HUDEP-2 (cell line): ENCODE measurements at regions not wholly inside any gene's neighbourhood (a gene's known extent, or its start where the extent isn't known, plus 50 kb on each side); places are given as distances from the start of the nearest gene placed in this dataset.

ENCODE experiments used
- DNase-seq, 76 experiments: peaks; one replicate each; lab custom pipeline; 2025; ENCODE audit not compliant: unreplicated experiment in 76 of 76; lab: John Stamatoyannopoulos, UW

DNA sequence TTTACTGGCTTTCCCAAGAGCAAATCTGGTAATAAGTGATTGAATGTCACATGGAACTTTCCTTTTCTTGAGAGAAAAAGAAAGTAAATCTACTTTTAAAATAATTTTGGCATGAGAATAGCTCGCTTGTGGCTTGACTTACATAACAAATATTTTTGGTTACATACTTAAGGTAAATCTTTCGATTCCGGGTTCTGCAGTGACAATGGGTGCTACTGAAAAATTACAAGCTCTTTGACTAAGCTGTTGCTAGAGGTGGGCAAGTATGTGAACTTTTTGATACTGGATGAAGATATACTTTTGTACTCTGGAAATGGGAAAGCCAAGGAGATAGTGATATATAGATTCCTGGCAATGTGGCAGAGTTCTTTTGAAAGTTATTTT, 51.9 kb upstream of the OTOL1 start:
- no peak for DNase-seq

- DNase-seq = no peak
Measured at GRCh38 chr3:161443921-161444693, 52.5 kb upstream of the OTOL1 start.

DNA sequence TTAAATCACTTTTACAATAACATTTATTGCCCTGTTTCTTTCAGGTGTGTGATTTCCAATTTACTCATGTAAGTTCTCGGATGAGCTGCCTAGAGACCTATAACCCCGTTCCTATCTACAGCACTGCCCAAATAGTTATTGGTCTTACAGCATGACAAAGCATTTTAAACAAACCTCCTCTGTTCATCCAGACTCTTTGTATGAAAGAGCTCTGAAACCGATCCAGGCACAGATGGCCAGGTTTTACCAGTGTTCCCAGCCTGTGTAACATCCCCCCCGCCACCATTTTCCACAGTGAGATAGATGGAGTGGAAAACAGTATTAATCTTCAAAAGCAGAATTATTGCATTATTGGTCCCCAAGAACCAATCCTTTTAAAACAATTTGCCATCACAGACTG, 59.0 kb upstream of the SPTSSB start:
- no peak for DNase-seq

GRCh38 chr3:161427347-161427746, 56.0 kb upstream of the SPTSSB start:
- DNase-seq = no peak

GRCh38 chr3:161426758-161427157, 55.4 kb upstream of the SPTSSB start:
- no peak for DNase-seq

DNA sequence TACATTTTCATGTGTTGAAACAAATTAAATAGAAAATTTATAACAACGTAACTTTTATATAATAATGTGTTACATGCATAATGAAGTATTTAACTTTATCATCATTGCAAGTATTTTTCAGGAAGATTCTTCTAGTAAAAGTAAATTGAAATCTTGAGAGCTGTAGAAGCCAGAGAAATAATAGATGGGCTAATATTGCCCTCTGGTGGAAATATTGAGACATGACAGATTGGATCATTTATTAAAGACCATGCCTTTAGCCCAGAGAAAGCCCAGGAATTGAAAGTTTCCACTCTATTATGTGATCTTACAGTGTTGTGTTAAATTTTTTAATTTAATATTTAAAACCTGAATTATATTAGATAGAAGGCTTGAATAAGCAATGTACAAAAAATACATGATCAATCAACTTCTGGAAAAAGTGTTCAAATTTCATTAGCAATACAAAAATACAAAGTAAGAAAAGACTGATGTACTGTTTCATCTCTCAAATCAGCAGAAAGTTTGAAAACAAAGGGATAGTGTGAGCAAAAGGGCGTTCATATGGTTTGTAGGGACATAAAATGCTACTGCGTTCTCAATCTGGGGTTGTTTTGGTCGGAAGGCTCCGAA, 52.7 kb upstream of the SPTSSB start:
- DNase-seq = peak in 11 of 76 experiments; percentile 0 to 26 (median 5)

GRCh38 chr3:161422171-161422700, 50.9 kb upstream of the SPTSSB start:
- no peak for DNase-seq
